Peyer's patch (tissue), 4 donors: ENCODE measurements at regions not wholly inside any gene's neighbourhood (a gene's known extent, or its start where the extent isn't known, plus 50 kb on each side); places are given as distances from the start of the nearest gene placed in this dataset.
"Not testable (repeated sequence)": the region's sequence is repeated elsewhere in the genome, so short reads cannot be mapped to it uniquely, and the experiment has no call there.

Experiments used
- POLR2A ChIP-seq, 2 donors: fragments of 450-650 bp; IDR thresholded peaks; one replicate each; pipeline ENCODE4 v1.5.1; 2017; ENCODE audit warnings: antibody characterized with exemption in 2 of 2, mild to moderate bottlenecking in 2 of 2, moderate library complexity in 2 of 2
- TF ChIP-seq, protein P1 (sequence below), 6 experiments: fragments of 450-650 bp in 4 of 6; fragments of 200-600 bp in 2 of 6; sonication (generic) in 1 of 6; IDR thresholded peaks; one replicate each; pipeline ENCODE4 v1.5.1; 2017 to 2019; ENCODE audit warnings: antibody characterized with exemption in 6 of 6, mild to moderate bottlenecking in 3 of 6, moderate library complexity in 1 of 6

- TF ChIP-seq POLR2A (IDR thresholded peaks at IDR 0.05), result not testable (repeated sequence)
- TF ChIP-seq, protein P1, sequence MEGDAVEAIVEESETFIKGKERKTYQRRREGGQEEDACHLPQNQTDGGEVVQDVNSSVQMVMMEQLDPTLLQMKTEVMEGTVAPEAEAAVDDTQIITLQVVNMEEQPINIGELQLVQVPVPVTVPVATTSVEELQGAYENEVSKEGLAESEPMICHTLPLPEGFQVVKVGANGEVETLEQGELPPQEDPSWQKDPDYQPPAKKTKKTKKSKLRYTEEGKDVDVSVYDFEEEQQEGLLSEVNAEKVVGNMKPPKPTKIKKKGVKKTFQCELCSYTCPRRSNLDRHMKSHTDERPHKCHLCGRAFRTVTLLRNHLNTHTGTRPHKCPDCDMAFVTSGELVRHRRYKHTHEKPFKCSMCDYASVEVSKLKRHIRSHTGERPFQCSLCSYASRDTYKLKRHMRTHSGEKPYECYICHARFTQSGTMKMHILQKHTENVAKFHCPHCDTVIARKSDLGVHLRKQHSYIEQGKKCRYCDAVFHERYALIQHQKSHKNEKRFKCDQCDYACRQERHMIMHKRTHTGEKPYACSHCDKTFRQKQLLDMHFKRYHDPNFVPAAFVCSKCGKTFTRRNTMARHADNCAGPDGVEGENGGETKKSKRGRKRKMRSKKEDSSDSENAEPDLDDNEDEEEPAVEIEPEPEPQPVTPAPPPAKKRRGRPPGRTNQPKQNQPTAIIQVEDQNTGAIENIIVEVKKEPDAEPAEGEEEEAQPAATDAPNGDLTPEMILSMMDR (IDR thresholded peaks at IDR 0.05), result not testable (repeated sequence)
These were observed 1357.1 kb downstream of the CDH12 start for GRCh38 chr5:21496056-21496455.
